GM18907 (cell line): ENCODE measurements at regions not wholly inside any gene's neighbourhood (a gene's known extent, or its start where the extent isn't known, plus 50 kb on each side); places are given as distances from the start of the nearest gene placed in this dataset.
"Not testable (repeated sequence)": the region's sequence is repeated elsewhere in the genome, so short reads cannot be mapped to it uniquely, and the experiment has no call there.

Source experiments
- ATAC-seq: cut with Tn5 transposase; IDR thresholded peaks from one replicate; pipeline ENCODE4 v1.9.1; 2021; ENCODE audit warnings: mild to moderate bottlenecking, moderate library complexity; ENCODE audit not compliant: unreplicated experiment

DNA sequence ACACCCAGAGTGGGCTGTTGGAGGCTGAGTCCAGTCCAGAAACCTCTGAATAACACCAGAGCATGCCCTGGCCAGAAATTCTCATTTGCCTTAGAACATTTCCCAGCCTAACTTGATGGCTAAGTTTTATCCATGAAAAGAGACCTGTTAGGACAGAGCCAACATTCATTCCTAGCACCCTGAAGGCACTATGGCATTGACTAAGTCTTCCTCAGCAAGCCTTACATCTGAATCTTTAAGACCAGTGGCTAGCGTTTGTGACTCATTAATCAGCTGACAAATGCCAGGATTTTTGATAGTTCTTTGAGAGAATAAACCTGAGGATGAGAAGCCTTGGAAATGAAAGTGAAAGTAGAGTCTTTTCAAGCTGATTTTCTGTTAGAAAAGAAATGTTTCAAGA, 1087.1 kb upstream of the ALCAM start:
- ATAC-seq = no peak

GRCh38 chr3:104281713-104282112, 1085.0 kb upstream of the ALCAM start:
- no peak for ATAC-seq

DNA sequence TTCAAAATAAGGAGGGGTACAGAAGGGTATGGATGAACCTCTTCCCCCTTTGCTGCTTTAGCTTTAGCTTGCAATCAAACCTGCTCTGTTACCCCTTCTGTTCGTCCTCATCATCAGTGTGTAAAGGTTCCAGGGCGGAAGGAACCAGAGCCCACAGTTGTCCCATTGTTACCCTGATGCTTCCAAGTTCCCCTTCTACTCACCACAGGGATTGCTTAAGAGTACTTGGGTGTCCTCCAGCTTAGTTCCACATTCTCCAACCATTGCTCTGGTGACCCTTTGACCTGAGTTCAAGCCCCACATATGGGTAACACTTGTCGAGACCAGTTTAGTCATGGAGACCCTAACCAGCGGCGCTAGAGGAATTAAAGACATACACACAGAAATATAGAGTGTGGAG, 1080.1 kb upstream of the ALCAM start:
- ATAC-seq = no peak

DNA sequence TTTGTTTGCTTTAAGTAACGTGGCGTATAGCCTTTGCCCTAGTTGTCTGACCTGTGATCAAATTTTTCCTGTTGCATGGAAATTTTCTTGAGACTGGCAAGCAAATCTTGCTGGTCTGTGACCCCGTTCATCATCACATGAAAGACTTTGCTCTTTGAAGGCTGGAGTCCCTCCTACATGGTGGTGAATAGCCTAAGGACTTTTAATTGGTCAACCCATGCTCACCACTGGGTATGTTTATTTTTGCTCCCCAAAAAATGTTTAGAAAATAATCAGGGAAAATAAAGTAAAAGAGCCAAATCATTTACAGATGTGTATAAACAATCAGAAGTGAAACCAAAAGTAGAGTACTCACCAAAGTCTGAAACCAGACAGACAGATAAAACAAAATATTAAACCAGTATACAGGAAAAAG, 1075.3 kb upstream of the ALCAM start:
- ATAC-seq = peak; percentile 85

- peak; percentile 34 for ATAC-seq
Measured at GRCh38 chr3:104291878-104292277, 1074.8 kb upstream of the ALCAM start.

GRCh38 chr3:104297617-104298016, 1069.1 kb upstream of the ALCAM start:
- no peak for ATAC-seq

DNA sequence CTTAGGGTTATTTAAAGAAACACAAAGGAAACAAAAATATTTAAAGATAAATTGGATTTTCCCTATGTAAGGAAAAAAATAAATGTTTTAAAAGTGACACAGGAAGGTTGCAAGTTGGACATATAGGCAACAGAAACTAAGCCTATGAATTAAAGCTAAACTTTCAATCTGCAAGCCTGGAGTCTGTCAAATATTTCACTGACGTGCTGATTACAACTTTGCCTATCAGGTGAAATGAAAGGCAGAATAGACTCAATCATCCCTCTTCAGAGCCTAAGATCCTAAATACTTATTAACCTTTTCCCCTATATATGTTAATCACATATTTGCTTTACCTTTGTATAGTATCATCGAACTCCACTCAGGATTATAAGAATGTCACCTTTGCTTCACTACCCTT, 1068.0 kb upstream of the ALCAM start:
- no peak for ATAC-seq

- ATAC-seq = no peak
Measured at GRCh38 chr3:104316118-104316517, 1050.6 kb upstream of the ALCAM start.

DNA sequence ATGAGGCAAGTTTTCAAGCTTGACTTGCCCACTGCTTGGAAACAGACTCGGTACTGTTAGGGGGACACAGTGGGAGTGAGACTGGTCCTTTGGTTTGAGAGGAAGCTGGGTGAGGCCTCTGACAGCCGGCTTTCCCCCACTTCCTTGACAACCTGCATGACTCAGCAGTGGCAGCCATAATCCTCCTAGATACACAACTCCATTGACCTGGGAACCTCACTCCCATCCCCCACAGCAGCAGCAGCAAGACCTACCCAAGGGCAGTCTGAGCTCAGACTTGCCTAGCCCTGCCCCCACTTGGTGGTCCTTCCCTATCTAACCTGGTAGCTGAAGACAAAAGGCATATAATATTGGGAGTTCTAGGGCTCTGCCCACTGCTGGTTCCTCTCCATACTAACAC, 1043.5 kb upstream of the ALCAM start:
- ATAC-seq = no peak

DNA sequence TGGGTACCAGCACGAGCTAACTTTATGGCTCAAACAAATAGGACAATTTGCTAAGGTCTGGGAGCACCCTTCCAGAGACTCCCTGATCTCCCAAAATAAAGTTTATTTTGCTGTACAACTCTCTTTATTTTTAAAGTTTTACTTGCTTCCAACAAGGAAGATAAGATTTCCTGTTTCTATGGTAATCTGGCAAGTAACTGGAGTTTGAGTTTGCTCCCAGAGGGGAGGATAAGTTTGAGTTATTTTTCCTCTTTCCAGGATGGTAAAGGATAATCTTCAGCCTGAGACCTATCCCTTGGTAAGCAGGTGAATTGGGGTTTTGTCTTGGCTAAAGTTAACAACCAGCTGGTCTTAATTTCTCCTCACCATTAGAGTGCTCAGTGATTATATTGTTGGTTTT, 1019.4 kb upstream of the ALCAM start:
- ATAC-seq = no peak

- ATAC-seq = no peak
Measured at GRCh38 chr3:104349836-104350235, 1016.9 kb upstream of the ALCAM start.

- ATAC-seq = no peak
Measured at GRCh38 chr3:104353951-104354350, 1012.8 kb upstream of the ALCAM start.

DNA sequence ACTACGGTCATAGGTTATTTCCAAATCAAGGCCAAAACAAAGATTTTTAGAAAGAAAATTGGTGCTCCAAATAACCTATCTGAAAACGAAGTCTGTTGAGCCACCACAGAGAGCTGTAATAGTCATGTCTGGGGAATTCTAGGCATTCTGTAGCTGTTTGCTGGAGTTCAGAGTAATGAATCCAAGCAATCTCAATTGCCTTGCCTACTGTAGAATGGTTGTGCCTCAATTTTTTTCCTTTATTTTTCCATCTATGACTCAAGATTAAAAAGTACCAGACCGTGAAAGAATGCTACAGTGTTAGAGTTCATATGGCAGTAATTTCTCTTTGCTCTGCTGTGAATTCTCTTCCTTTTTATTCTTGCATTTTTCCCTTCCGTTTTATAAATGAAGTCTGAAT, 1007.2 kb upstream of the ALCAM start:
- ATAC-seq = no peak

DNA sequence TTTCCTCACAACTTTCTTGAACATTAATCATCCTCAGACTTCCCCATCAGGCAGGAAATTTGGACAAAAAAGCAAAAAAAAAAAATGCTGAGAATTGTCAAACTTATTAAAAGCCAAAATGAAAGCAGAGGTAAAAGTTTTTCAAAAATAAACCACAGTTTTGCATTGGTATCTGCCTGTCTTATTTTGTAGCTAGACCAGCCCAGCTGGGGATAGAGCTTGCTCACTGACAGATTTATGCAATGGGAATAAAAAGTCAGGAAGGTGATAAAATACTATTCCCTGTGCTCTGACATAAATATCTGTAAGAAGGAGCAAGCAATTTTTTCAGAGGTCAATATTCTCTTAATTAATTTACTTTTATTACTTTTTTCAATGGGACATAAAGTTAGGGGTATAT, 1006.7 kb upstream of the ALCAM start:
- no peak for ATAC-seq

DNA sequence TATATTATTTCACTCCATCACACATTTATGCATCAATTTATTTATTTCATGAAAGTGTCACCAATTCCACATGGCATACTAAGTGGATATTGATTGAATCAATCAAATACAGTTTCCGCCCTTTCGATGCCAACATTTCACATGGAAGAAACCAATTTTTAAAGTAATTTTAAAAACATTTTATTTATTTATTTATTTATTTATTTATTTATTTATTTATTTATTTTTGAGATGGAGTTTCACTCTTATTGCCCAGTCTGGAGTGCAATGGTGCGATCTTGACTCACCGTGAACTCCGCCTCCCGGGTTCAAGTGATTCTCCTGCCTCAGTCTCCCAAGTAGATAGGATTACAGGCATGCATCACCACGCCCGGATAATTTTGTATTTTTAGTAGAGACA, 1005.0 kb upstream of the ALCAM start:
- ATAC-seq = not testable (repeated sequence)

DNA sequence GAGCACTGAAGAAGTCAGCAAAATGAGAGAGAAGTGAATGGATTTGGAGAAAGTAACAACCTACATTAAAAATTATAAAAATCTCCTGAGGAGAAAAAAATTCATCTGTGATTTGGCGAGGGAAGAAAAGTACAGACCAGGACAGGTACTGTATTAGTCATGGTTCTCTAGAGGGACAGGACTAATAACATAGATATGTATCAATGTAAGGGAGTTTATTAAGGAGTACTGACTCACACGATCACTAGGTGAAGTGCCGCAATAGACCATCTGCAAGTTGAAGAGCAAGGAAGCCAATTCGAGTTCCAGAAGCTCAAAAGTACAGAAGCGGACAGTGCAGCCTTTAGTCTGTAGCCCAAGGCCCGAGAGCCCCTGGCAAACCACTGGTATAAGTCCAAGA, 1004.4 kb upstream of the ALCAM start:
- no peak for ATAC-seq

GRCh38 chr3:104367000-104367399, 999.7 kb upstream of the ALCAM start:
- no peak for ATAC-seq

DNA sequence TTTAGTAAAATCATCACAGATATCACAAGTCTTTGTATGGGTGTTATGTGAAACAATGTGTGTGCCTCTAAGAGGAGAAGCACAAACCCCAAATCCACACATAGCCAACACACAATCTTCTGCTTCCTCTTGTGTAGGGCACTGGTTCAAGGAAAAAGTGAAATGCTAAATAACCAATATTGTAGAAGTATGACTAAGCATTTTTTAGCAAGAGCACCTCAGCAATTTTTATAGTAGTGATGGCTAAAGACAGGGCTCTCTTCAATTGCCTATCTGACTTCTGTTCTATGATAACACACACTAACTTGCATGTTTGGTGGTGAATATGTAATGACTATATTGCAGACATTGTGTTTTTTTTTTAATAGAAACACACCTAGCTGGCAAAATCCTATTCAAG, 997.9 kb upstream of the ALCAM start:
- no peak for ATAC-seq

DNA sequence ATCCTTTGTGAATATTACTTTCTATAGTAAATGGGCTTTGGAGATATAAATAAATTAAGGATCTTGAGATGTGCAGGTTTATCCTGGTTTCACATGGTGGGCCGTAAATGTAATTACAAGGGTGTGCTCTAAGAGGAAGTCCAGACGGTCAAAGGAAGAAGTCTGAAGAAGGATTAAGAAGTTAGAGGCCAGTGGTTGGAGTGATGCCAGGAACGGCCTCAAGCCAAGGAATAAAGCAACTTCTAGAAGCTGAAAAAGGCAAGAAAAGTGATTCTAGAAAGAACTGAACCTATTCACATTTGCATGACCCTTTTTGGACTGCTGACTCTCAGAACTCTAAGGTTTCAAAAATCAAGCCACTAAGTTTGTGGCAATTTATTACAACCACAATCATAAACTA, 981.3 kb upstream of the ALCAM start:
- no peak for ATAC-seq

DNA sequence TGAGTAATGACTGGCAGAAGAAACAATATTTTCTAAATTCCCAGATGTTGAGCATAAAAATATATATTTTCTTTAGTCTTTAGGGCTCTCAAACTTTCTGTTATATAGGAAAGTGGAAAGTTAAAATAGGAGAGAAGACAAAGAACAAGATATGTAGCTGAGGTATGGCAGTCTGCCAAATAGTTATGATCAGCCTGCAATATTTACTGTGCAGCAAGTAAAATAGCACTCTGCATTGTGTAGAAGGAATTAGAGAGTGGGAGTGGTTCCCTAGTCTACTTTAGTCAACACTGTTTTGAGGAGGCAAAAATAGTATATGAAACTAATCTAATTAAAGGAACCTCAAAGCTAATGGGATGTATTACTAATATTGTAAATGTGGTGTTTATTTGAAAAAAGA, 978.1 kb upstream of the ALCAM start:
- no peak for ATAC-seq

DNA sequence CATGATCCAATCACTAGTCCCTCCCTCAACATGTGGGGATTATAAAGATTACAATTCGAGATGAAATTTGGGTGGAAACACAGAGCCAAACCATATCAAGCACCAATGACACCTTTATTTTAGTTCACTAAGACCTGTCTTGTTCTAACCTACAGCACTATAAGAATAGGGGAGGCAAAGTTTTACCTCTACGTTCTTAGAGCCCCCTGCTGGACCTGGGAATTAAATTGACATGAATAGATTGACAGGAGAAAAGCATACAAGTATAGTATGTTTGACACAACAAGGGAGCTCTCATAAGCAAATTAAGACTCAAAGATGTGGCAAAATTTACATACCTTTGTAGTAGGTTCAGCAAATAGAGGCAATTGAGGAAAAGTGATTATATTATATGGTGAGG, 974.4 kb upstream of the ALCAM start:
- no peak for ATAC-seq

DNA sequence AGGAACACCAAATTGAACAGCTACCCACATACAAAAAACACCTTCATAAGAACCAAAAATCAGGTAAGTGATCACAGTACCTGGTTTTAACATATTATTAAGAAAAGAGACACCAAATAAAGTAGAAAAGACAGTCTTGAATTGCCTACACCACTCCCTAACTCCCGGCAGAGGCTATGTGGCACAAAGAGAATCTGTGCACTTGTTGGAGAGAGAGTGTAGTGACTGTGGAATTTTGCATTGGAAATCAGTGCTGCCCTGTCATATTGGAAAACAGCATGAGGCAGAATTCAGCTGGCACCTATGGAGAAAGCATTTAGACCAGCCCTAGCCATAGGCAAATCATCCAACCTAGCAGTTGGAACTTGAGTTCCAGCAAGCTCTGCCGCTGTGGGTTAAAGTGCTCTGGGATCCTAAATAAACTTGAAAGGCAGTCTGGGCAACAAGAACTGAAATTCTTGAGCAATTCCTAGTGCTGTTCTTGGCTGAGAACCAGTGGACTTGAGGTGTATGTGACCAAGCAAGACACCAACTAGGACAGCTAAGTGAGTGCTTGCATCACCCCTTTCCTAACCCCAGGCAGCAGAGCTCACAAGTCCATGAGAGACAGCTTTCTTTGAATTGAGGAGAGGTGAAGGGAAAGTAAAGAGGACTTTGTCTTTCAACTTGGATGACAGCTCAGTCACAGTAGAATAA, 969.6 kb upstream of the ALCAM start:
- ATAC-seq = no peak

DNA sequence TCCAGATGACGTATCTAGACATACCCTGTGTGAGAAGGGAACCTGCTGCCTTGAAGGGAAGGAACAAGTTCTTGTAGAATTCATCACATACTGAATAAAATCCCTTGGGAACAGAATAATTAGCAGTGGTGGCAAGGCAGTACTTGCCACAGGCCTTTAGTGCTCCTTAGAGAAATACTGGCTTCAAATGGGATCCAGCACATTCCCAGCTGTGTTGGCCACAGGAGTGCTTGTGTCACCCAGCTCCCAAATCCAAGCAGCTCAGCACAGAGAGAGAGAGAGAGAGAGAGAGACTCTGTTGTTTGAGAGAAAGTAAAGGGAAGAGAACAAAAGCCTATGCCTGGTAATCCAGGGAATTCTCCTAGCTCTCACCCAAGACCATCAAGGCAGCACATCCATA, 969.0 kb upstream of the ALCAM start:
- ATAC-seq = no peak
